DMS 273 (cell line): ENCODE measurements at regions not wholly inside any gene's neighbourhood (a gene's known extent, or its start where the extent isn't known, plus 50 kb on each side); places are given as distances from the start of the nearest gene placed in this dataset.

Experiments used
- DNase-seq: peaks from one replicate; lab custom pipeline; 2025; ENCODE audit not compliant: unreplicated experiment; lab: John Stamatoyannopoulos, UW

DNA sequence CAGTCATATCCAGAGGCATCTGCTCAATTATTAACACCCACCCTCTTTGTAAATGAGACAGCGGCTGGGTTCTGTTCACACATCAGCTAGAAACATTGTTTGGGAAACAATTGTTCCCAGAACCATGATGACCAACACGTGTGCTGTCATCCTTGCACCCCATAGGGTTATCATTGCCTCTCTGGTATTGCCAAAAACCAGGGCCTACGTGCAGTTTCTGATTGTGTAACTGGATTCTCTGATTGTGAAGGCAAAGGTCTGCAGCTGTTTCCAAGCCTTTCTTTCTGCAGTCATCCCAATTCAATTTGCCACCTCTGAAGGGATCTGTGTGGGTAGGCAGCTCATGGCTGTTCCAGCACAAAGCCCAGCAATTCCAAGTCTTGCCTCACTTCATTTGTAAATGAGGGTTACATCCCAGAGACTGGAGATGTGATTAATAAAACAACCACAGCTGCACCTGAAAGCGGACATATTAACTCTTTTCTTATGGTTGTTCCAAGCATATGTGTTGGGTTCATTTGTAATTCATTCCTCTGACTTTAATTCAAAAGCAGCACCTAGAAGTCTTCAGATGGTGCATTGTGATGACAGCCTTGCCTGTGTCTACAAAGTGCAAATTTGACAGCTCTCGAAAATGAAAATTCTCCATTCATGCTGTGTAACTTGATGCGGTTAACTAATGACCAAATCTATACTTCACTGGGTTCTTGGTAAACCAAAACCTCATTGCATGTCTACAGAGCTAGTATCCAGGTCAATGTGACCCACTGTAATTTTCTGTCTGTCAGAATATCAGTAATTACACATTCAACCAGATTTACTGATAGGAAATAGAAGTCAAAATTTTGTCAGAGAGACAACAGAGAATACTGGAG lies 66.6 kb downstream of the YIPF5 start:
- no peak for DNase-seq

DNA sequence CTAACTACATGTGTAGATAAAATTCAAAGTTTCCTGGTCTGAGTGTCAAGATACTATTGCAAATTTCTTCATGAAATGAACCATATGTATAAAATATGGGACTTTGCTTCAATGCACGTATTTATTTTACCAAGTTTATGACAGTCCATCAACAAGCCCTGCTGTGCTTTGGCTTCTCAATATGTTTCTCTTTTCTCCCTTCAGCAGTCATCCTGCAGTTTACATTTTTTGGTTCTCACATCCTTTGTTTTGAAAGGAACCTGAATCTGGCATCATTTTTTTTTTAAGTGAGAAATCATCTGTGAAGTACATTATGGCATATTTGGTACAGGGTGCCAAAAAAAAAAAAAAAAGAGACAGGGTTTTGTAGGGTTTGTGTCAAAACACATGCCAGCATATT lies 65.1 kb downstream of the YIPF5 start:
- no peak for DNase-seq

DNA sequence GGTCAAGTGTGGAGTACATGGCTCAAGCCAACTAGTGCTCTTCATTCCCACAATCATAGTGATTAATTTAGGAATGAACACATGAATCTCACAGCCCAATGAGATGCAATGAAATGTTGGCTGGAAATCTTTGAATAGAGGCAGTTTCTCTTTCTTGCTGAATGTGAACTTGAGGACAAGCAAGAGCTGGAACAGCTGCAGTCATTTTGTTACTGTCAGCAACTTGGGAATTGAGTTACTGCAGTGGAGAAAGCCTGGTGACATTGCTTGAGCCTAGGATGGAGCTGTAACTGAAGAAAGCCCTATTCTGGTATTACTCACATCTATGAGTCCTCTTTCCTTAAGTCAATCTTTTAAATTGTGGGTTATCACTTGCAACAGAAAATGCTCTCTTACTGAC lies 62.3 kb downstream of the YIPF5 start:
- no peak for DNase-seq
